ENCODE measurements at regions not wholly inside any gene's neighbourhood (a gene's known extent, or its start where the extent isn't known, plus 50 kb on each side); places are given as distances from the start of the nearest gene placed in this dataset.

GRCh38 chr2:54381293-54381692, 74.8 kb upstream of the SPTBN1 start:
- H3K27ac Mint-ChIP-seq: no peak overlapping the region

GRCh38 chr2:54382601-54383000, 73.5 kb upstream of the SPTBN1 start:
- Histone ChIP-seq H3K4me3 (no peak overlapping the region), H3K27me3 (ENCODE audit: insufficient read depth) (no peaks in the 10 kb centered on the region), H3K36me3 (ENCODE audit: insufficient read depth) (no peaks in the 10 kb centered on the region), H3K27ac (ENCODE audit: low read depth) (no peak overlapping the region), H3F3A (replicated peaks; ENCODE audit: low read depth) (no peaks in the 10 kb centered on the region), H3K4me2 (no peak overlapping the region), H3K79me2 (replicated peaks; ENCODE audit: insufficient read depth) (no peaks in the 10 kb centered on the region), H3K9me2 (ENCODE audit: insufficient read depth) (0 out of 2 replicates have a peak, but pooled peaks cover 2% of the 10 kb centered on the region), H4K20me1 (replicated peaks; ENCODE audit: insufficient read depth) (no peaks in the 10 kb centered on the region), H3K4me1 (ENCODE audit: insufficient read depth) (no peaks in the 10 kb centered on the region), H2AFZ (no peak overlapping the region)
- Mint-ChIP-seq H3K36me3 (ENCODE audit: low read depth) (no peaks in the 10 kb centered on the region), H3K4me3 (no peak overlapping the region), H3K9me3 (no peaks in the 10 kb centered on the region), H3K27ac (no peak overlapping the region), H3K27me3 (ENCODE audit: insufficient read depth, low read depth, poor library complexity) (peaks cover 8% of the 10 kb centered on the region), H3K4me1 (peaks cover 25% of the 10 kb centered on the region)
- DNase-seq (ENCODE audit: low spot score) (no peak), ATAC-seq (no peak)
- TF ChIP-seq ETS1 (IDR thresholded peaks at IDR 0.05) (no peak), CTCF (conservative IDR thresholded peaks at IDR 0.05; ENCODE audit: low read depth in 2 of 2) (no peak), EZH2 (IDR thresholded peaks at IDR 0.05; ENCODE audit: low read depth, unreplicated experiment) (no peak), EZH2phosphoT487 (IDR thresholded peaks at IDR 0.05; ENCODE audit: unreplicated experiment) (no peak), NANOG (IDR thresholded peaks at IDR 0.05; ENCODE audit: borderline replicate concordance) (no peak), ZNF114 (CRISPR knock-in tag; IDR thresholded peaks at IDR 0.05) (no peak), STAT1 (IDR thresholded peaks at IDR 0.05; ENCODE audit: unreplicated experiment) (no peak)
- TF ChIP-seq, protein P1, sequence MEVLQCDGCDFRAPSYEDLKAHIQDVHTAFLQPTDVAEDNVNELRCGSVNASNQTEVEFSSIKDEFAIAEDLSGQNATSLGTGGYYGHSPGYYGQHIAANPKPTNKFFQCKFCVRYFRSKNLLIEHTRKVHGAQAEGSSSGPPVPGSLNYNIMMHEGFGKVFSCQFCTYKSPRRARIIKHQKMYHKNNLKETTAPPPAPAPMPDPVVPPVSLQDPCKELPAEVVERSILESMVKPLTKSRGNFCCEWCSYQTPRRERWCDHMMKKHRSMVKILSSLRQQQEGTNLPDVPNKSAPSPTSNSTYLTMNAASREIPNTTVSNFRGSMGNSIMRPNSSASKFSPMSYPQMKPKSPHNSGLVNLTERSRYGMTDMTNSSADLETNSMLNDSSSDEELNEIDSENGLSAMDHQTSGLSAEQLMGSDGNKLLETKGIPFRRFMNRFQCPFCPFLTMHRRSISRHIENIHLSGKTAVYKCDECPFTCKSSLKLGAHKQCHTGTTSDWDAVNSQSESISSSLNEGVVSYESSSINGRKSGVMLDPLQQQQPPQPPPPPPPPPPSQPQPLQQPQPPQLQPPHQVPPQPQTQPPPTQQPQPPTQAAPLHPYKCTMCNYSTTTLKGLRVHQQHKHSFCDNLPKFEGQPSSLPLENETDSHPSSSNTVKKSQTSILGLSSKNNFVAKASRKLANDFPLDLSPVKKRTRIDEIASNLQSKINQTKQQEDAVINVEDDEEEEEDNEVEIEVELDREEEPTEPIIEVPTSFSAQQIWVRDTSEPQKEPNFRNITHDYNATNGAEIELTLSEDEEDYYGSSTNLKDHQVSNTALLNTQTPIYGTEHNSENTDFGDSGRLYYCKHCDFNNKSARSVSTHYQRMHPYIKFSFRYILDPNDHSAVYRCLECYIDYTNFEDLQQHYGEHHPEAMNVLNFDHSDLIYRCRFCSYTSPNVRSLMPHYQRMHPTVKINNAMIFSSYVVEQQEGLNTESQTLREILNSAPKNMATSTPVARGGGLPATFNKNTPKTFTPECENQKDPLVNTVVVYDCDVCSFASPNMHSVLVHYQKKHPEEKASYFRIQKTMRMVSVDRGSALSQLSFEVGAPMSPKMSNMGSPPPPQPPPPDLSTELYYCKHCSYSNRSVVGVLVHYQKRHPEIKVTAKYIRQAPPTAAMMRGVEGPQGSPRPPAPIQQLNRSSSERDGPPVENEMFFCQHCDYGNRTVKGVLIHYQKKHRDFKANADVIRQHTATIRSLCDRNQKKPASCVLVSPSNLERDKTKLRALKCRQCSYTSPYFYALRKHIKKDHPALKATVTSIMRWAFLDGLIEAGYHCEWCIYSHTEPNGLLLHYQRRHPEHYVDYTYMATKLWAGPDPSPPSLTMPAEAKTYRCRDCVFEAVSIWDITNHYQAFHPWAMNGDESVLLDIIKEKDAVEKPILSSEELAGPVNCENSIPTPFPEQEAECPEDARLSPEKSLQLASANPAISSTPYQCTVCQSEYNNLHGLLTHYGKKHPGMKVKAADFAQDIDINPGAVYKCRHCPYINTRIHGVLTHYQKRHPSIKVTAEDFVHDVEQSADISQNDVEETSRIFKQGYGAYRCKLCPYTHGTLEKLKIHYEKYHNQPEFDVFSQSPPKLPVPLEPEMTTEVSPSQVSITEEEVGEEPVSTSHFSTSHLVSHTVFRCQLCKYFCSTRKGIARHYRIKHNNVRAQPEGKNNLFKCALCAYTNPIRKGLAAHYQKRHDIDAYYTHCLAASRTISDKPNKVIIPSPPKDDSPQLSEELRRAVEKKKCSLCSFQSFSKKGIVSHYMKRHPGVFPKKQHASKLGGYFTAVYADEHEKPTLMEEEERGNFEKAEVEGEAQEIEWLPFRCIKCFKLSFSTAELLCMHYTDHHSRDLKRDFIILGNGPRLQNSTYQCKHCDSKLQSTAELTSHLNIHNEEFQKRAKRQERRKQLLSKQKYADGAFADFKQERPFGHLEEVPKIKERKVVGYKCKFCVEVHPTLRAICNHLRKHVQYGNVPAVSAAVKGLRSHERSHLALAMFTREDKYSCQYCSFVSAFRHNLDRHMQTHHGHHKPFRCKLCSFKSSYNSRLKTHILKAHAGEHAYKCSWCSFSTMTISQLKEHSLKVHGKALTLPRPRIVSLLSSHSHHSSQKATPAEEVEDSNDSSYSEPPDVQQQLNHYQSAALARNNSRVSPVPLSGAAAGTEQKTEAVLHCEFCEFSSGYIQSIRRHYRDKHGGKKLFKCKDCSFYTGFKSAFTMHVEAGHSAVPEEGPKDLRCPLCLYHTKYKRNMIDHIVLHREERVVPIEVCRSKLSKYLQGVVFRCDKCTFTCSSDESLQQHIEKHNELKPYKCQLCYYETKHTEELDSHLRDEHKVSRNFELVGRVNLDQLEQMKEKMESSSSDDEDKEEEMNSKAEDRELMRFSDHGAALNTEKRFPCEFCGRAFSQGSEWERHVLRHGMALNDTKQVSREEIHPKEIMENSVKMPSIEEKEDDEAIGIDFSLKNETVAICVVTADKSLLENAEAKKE (CRISPR knock-in tag; IDR thresholded peaks at IDR 0.05): no peak
- TF ChIP-seq, protein P2, sequence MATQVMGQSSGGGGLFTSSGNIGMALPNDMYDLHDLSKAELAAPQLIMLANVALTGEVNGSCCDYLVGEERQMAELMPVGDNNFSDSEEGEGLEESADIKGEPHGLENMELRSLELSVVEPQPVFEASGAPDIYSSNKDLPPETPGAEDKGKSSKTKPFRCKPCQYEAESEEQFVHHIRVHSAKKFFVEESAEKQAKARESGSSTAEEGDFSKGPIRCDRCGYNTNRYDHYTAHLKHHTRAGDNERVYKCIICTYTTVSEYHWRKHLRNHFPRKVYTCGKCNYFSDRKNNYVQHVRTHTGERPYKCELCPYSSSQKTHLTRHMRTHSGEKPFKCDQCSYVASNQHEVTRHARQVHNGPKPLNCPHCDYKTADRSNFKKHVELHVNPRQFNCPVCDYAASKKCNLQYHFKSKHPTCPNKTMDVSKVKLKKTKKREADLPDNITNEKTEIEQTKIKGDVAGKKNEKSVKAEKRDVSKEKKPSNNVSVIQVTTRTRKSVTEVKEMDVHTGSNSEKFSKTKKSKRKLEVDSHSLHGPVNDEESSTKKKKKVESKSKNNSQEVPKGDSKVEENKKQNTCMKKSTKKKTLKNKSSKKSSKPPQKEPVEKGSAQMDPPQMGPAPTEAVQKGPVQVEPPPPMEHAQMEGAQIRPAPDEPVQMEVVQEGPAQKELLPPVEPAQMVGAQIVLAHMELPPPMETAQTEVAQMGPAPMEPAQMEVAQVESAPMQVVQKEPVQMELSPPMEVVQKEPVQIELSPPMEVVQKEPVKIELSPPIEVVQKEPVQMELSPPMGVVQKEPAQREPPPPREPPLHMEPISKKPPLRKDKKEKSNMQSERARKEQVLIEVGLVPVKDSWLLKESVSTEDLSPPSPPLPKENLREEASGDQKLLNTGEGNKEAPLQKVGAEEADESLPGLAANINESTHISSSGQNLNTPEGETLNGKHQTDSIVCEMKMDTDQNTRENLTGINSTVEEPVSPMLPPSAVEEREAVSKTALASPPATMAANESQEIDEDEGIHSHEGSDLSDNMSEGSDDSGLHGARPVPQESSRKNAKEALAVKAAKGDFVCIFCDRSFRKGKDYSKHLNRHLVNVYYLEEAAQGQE (IDR thresholded peaks at IDR 0.05; ENCODE audit: unreplicated experiment): no peak

More at GRCh38 chr2:54381293-54381692, 74.8 kb upstream of the SPTBN1 start:
- Histone ChIP-seq H3K36me3 (ENCODE audit: insufficient read depth) (no peaks in the 10 kb centered on the region), H2AFZ (peak overlapping the region; percentile 44; the same call in 1 of the 2 replicates), H3K79me2 (replicated peaks; ENCODE audit: insufficient read depth) (no peaks in the 10 kb centered on the region), H3K4me3 (no peak overlapping the region), H3F3A (replicated peaks; ENCODE audit: low read depth) (no peaks in the 10 kb centered on the region), H3K9me2 (ENCODE audit: insufficient read depth) (0 out of 2 replicates have a peak, but pooled peaks cover 2% of the 10 kb centered on the region), H3K4me2 (no peak overlapping the region), H3K27me3 (ENCODE audit: insufficient read depth) (no peaks in the 10 kb centered on the region), H3K27ac (ENCODE audit: low read depth) (no peak overlapping the region), H3K4me1 (ENCODE audit: insufficient read depth) (no peaks in the 10 kb centered on the region), H4K20me1 (replicated peaks; ENCODE audit: insufficient read depth) (no peaks in the 10 kb centered on the region)
- no peaks in the 10 kb centered on the region for H3K9me3 Mint-ChIP-seq
- H3K4me1 Mint-ChIP-seq: peaks cover 29% of the 10 kb centered on the region
- H3K4me3 Mint-ChIP-seq: no peak overlapping the region
- TF ChIP-seq ZNF331 (CRISPR knock-in tag; IDR thresholded peaks at IDR 0.05; ENCODE audit: low read depth): no peak
- no peaks in the 10 kb centered on the region for H3K36me3 Mint-ChIP-seq (ENCODE audit: low read depth)
- ATAC-seq: no peak
- DNase-seq (ENCODE audit: low spot score): no peak
- peaks cover 8% of the 10 kb centered on the region for H3K27me3 Mint-ChIP-seq (ENCODE audit: insufficient read depth, low read depth, poor library complexity)
